ENCODE measurements at regions not wholly inside any gene's neighbourhood (a gene's known extent, or its start where the extent isn't known, plus 50 kb on each side); places are given as distances from the start of the nearest gene placed in this dataset.

GRCh38 chr10:76647301-76647700 is 990.3 kb downstream of the KCNMA1 start:
- no peak for TF ChIP-seq EP300 (IDR thresholded peaks at IDR 0.05; ENCODE audit: borderline replicate concordance)
- no peak for TF ChIP-seq REST (IDR thresholded peaks at IDR 0.05; ENCODE audit: low read depth)
- no peak for TF ChIP-seq NFIC (IDR thresholded peaks at IDR 0.05)
- no peak for TF ChIP-seq RAD21 (IDR thresholded peaks at IDR 0.05; ENCODE audit: low read depth)
- TF ChIP-seq CREB1 (IDR thresholded peaks at IDR 0.05; ENCODE audit: low read depth) = no peak
- TF ChIP-seq, protein P1, sequence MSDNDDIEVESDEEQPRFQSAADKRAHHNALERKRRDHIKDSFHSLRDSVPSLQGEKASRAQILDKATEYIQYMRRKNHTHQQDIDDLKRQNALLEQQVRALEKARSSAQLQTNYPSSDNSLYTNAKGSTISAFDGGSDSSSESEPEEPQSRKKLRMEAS (IDR thresholded peaks at IDR 0.05) = no peak
- no peak for TF ChIP-seq FOXM1 (IDR thresholded peaks at IDR 0.05; ENCODE audit: borderline replicate concordance, low read depth)
- TF ChIP-seq CEBPB (IDR thresholded peaks at IDR 0.05) = no peak
- no peak for TF ChIP-seq TAF1 (IDR thresholded peaks at IDR 0.05; ENCODE audit: low read depth)
- no peak for TF ChIP-seq TCF12 (IDR thresholded peaks at IDR 0.05; ENCODE audit: low read depth)
- TF ChIP-seq, protein P2, sequence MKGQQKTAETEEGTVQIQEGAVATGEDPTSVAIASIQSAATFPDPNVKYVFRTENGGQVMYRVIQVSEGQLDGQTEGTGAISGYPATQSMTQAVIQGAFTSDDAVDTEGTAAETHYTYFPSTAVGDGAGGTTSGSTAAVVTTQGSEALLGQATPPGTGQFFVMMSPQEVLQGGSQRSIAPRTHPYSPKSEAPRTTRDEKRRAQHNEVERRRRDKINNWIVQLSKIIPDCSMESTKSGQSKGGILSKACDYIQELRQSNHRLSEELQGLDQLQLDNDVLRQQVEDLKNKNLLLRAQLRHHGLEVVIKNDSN (IDR thresholded peaks at IDR 0.05) = no peak
- TF ChIP-seq YY1 (IDR thresholded peaks at IDR 0.05; ENCODE audit: low read depth) = no peak
- TF ChIP-seq EGR1 (IDR thresholded peaks at IDR 0.05) = no peak
- no peak for TF ChIP-seq ZBTB7A (IDR thresholded peaks at IDR 0.05; ENCODE audit: low read depth)

All from Ishikawa (cell line).